GOT3 (cell line): ENCODE measurements at regions not wholly inside any gene's neighbourhood (a gene's known extent, or its start where the extent isn't known, plus 50 kb on each side); places are given as distances from the start of the nearest gene placed in this dataset.

ENCODE experiments used
- DNase-seq: peaks from one replicate; lab custom pipeline; 2025; ENCODE audit warnings: mixed read lengths; lab: John Stamatoyannopoulos, UW

- DNase-seq = no peak
These were observed 258.3 kb downstream of the ZNF536 start for GRCh38 chr19:30630289-30631032.

- DNase-seq = no peak
These were observed 256.9 kb downstream of the ZNF536 start for GRCh38 chr19:30629086-30629485.

GRCh38 chr19:30626626-30626966 lies 254.4 kb downstream of the ZNF536 start:
- no peak for DNase-seq

GRCh38 chr19:30625947-30626625 lies 253.9 kb downstream of the ZNF536 start:
- DNase-seq = no peak

GRCh38 chr19:30622276-30622675 lies 250.1 kb downstream of the ZNF536 start:
- DNase-seq = no peak

GRCh38 chr19:30621326-30621920 lies 249.2 kb downstream of the ZNF536 start:
- no peak for DNase-seq

- DNase-seq = no peak
These were observed 248.2 kb downstream of the ZNF536 start for GRCh38 chr19:30620354-30620753.

- no peak for DNase-seq
These were observed 237.6 kb downstream of the ZNF536 start for GRCh38 chr19:30609656-30610270.

- no peak for DNase-seq
These were observed 236.3 kb downstream of the ZNF536 start for GRCh38 chr19:30608471-30608870.
